Skin of body (tissue), 1 donor: ENCODE measurements at regions not wholly inside any gene's neighbourhood (a gene's known extent, or its start where the extent isn't known, plus 50 kb on each side); places are given as distances from the start of the nearest gene placed in this dataset.

Experiments used
- DNase-seq: peaks from one replicate; lab custom pipeline; 2025; lab: John Stamatoyannopoulos, UW

- DNase-seq = no peak
These were observed 181.4 kb downstream of the FGF18 start for GRCh38 chr5:171600741-171601265.

GRCh38 chr5:171601266-171601881 is 181.9 kb downstream of the FGF18 start:
- DNase-seq = no peak

- DNase-seq = no peak
These were observed 182.0 kb upstream of the SMIM23 start for GRCh38 chr5:171603591-171603990.

GRCh38 chr5:171604195-171604594 is 181.4 kb upstream of the SMIM23 start:
- DNase-seq = no peak

GRCh38 chr5:171606414-171607024 is 179.1 kb upstream of the SMIM23 start:
- DNase-seq = no peak

- no peak for DNase-seq
These were observed 177.8 kb upstream of the SMIM23 start for GRCh38 chr5:171607863-171608262.

GRCh38 chr5:171609806-171610452 is 175.7 kb upstream of the SMIM23 start:
- no peak for DNase-seq

- no peak for DNase-seq
These were observed 174.9 kb upstream of the SMIM23 start for GRCh38 chr5:171610686-171611085.

- no peak for DNase-seq
These were observed 172.9 kb upstream of the SMIM23 start for GRCh38 chr5:171612749-171613148.

GRCh38 chr5:171614511-171614910 is 171.1 kb upstream of the SMIM23 start:
- no peak for DNase-seq

GRCh38 chr5:171614971-171615653 is 170.5 kb upstream of the SMIM23 start:
- peak; percentile 52 for DNase-seq

- DNase-seq = no peak
These were observed 169.6 kb upstream of the SMIM23 start for GRCh38 chr5:171615705-171616640.

GRCh38 chr5:171617266-171617665 is 168.4 kb upstream of the SMIM23 start:
- DNase-seq = no peak

- DNase-seq = no peak
These were observed 167.6 kb upstream of the SMIM23 start for GRCh38 chr5:171617817-171618591.

- no peak for DNase-seq
These were observed 166.4 kb upstream of the SMIM23 start for GRCh38 chr5:171619196-171619595.

GRCh38 chr5:171619744-171620143 is 165.9 kb upstream of the SMIM23 start:
- no peak for DNase-seq

GRCh38 chr5:171622010-171622409 is 163.6 kb upstream of the SMIM23 start:
- DNase-seq = no peak

- no peak for DNase-seq
These were observed 162.5 kb upstream of the SMIM23 start for GRCh38 chr5:171623107-171623506.

- DNase-seq = no peak
These were observed 162.0 kb upstream of the SMIM23 start for GRCh38 chr5:171623551-171624097.

GRCh38 chr5:171624396-171624795 is 161.2 kb upstream of the SMIM23 start:
- no peak for DNase-seq
